ENCODE measurements at regions not wholly inside any gene's neighbourhood (a gene's known extent, or its start where the extent isn't known, plus 50 kb on each side); places are given as distances from the start of the nearest gene placed in this dataset.

DNA sequence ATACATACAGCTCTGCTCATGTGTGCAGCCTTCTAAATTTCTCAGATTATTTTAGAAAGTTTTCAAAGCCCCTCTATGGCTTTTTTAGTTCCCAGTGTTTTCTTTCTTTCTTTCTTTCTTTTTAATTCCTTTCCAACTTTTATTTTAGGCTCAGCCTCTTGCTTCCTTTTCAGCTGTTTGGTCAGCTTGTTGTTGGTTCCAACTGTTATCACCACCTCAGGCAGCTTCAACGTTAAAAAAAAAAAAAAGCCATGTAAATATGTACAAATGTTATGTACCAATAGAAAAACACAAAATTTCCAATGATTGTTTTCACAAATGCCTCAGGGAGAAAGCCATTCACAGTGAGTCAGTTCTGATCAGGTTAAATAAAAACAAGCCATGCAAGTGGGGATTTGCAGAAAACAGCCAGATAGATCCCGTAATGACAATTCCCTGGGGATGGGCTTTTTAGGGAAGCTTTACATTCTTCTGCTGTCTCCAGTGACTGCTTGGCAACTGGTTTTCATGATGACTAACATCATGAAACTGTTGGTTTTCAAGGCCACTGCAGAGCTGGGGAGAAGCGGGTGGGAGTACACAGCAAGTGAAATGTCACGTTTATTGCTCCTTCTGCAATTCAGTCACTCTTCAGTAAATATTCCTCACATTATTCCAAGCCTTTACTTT lies 908.4 kb downstream of the EPHA3 start:
- DNase-seq (ENCODE audit: low read depth): peak; percentile 1

- DNase-seq (ENCODE audit: low read depth): no peak
Measured at GRCh38 chr3:90016555-90016954, 909.1 kb downstream of the EPHA3 start.

DNA sequence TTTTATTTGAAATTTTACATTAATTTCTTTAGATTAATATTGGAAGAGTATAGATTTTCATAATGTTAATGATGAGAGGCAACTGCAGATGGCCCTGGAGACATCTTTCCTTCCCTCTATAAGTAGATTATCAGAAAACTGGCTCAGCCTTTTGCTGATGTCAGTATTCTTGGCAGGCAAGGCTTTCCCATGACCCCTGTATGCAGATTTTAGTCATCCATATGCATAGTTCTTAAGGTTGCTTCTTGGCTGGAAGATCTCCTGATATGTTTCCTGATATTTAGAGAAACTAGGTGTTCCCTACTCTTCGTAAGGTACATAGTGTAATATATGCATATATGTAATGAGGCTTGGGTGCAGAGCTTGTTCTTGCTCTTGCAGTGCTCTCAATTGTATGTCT lies 911.4 kb downstream of the EPHA3 start:
- DNase-seq (ENCODE audit: low read depth): no peak

DNA sequence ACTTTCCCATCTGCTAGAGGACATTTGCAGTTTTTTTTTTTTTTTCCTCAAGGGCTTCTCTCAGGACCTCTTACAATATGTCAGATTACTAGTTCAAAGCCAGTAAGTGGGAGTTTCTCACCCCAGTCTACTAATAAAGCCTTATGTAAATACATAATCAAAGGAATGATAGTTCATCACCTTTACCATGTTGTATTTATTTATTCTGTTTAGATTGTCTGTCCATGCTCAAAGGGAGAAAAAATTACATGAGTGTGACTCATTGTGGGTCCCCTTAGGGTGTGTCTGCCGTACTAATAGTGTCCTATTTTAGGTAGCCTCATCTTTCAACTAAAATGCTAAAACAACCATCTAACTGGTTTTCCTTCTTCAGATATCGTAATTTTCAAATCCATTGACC lies 917.6 kb downstream of the EPHA3 start:
- no peak for DNase-seq (ENCODE audit: low read depth)

DNA sequence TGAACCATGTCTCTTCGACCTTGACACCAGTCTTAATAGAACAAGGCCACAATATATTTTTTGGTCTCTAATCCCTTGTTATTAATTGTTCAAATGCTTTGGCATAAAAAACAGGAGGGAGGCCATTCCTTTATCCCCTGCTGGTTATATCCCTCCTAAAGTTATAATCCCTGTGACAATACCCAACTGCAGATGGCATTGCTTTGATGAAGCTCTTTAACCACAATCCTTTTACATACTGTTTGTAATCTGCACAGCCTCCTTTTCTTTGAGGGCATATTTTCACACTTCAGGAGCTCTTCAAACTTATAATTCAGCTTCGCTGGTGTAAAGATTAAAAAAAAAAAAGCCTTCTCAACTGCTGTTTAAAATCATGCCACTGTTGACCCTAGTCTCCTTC lies 919.0 kb downstream of the EPHA3 start:
- no peak for DNase-seq (ENCODE audit: low read depth)

DNA sequence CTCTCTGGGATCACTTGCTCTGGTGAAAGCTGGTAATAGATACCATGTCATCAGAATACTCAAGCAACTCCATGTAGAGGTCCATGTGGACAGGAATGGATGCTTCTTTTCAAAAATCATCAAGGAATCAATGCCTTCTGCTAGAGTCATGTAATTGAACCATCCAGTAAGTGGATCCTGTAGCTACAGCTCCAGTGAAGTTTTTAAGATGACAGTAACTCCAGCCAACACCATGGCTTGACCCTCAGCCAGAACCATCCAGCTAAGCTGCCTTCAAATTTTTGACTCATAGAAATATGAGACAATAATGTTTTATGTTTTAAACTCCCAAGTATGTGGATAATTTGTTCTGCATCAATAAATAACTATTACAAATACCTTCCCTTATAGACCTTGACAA lies 923.7 kb downstream of the EPHA3 start:
- no peak for DNase-seq (ENCODE audit: low read depth)

DNA sequence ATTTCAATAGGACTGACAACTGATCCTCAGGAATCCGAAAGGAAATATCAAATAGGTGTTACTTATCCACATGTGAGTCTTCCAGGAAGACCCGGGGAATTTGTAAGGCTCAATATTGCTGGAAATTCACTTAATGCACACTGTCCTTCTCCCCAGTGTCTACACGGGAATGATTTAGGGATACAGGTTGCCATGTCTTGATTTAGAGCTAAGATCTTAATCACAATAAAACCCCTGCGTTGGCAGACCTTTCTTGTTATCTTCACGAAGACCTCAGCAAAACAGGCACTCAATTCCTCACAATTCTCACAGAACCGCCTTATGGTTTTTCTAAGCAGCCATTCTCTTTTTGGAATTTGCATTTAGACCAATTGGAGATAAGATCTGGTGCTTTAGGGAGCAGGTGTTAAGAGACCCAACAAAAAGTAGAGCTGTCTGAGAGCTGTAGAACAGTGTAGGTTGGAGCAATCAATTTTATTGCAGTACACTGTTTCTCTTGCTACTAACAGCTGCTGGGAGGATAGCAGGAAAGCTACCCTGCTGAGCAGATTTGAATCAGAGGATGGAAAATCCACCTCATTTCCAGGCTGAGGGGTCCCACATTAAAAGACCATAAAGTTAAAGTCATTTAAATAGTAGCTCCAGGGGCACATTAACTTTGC lies 925.7 kb downstream of the EPHA3 start:
- no peak for DNase-seq (ENCODE audit: low read depth)

DNA sequence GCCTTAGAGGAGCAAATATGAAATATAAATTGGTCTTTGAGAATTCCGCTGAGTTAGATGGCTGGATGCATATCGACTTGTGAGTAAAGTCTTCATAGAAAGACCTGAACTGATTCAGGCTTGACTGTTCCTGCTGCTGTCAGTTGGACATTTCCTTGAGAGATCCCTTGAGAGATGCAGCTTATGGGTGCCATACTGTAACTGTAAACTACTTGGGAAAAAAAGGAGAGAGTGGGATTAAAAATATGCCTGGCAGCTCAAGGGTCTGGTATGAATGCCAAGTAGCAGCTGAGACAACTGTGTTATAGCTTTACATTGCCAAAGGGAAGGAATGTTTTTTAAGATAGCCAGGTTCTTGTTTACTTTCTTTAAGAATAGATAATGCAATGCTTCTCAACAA lies 926.6 kb downstream of the EPHA3 start:
- no peak for DNase-seq (ENCODE audit: low read depth)

- no peak for DNase-seq (ENCODE audit: low read depth)
Measured at GRCh38 chr3:90035643-90036042, 928.2 kb downstream of the EPHA3 start.

DNA sequence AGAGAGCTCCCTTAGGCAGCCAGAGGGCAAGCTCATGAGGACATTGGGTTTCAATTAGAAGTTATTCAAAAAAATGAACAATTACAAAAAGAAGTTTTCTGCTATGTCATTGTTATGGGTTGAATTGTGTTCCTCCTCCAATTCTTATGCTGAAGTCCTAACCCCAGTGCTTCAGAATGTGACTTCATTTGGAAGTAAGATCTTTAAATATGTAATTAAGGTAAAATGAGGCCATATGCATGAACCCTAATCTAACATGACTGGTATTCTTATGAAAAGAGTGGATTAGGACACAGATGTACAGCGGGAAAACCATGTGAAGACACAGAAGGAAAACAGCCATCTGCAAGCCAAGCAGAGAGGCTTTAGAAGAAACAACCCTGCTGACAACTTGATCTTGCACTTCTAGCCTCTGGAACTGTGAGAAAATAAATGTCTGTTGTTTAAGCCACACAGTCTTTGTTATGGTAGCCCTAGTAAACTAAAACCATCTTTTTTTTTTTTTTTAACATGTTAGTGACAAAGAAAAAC lies 929.6 kb downstream of the EPHA3 start:
- no peak for DNase-seq (ENCODE audit: low read depth)

- DNase-seq (ENCODE audit: low read depth): no peak
Measured at GRCh38 chr3:90039994-90040393, 932.6 kb downstream of the EPHA3 start.

DNA sequence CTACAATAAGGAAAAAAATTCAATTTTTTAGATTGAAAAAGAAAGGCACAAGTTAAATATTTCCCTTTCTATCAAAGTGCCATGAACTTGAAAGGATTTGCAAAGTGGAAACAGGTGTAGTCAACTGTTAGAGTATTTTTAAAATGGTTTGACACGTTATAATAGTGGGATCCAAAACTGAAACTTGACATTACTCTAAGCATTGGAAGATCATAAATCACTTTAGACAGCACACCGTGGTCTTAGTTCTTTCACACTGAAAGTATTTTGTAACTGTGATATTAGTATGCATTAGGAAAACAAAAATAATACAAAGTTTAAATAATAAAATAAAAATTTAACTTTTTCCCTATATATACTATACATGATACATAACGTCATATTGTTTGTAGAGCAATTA lies 933.1 kb downstream of the EPHA3 start:
- DNase-seq (ENCODE audit: low read depth): no peak

DNA sequence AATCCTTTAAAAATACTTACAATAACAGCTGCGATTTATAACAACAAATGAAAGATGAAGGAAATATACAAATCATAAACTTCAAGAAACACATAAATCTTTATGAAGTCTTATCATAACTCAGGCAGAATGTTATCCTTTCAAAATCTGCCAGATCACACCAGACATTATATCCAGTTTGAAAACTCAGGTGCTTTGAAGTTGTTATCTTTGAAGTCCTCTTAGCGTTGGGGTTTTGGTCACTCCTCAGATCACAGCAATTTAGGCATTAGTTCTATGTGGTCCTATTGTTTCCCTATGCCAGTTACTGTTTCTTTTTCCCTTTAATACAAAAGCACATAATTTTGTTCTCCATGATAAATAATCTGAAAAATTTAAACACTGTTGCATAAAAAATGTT lies 934.6 kb downstream of the EPHA3 start:
- DNase-seq (ENCODE audit: low read depth): no peak

- DNase-seq (ENCODE audit: low read depth): no peak
Measured at GRCh38 chr3:90043287-90043686, 935.9 kb downstream of the EPHA3 start.

DNA sequence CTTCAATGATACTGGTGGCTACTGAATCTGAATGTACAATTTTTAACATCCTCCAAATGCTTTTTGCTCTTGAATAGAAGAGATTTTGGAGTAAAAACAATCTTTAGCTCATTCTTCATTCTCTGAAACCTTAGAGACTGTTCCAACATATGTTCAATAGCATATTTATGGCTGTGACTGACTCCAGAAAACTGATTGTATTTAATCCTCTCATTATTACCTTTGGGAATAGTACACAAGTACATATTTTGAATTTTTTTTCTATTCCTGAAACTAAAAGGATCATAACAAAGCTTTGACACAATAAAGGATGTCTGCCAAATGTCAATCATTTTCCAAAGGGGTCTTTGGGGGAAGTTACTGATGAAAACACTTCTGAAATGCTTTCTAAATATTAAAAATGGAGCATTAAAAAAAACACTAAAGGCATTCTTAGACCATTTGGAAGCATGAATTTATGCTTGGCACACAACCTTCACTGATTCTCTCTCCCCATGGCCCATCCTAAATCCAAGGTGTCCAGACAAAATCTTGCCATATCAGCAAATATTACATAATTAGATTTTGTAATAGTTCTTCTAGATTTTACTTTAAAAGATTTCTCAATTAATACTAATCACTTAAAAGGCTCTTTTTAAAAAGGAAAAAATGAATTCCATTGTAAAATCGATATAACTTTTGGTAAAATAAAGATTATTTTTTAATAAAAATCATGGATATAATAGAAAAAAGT lies 936.8 kb downstream of the EPHA3 start:
- DNase-seq (ENCODE audit: low read depth): no peak

DNA sequence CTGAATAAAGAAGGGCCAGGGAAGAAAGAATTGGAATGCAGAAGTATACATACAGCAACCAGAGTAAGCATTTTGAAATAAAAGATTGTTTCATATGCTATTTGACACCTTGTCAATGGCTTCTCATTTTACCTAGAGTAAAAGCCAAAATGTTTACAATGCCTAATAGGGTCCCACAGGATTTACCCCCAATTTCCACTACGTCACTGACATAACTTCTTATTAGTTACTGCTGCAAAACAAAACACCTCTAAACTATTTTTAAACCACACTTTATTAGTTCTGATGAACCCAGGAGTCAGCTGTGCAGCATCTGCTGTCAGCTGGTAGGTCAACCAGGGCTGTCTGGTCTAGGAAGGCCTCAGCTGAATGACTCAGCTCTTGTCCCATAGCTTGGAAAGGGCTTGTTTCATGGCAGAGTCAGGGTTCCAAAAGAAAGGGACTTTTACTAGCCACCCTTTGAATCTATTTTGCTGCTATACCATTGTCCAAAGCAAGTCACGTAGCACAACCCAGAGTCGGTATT lies 945.1 kb downstream of the EPHA3 start:
- DNase-seq (ENCODE audit: low read depth): no peak

- no peak for DNase-seq (ENCODE audit: low read depth)
Measured at GRCh38 chr3:90054311-90054710, 946.9 kb downstream of the EPHA3 start.

GRCh38 chr3:90055666-90056065 lies 948.2 kb downstream of the EPHA3 start:
- no peak for DNase-seq (ENCODE audit: low read depth)

GRCh38 chr3:90056281-90057032 lies 949.0 kb downstream of the EPHA3 start:
- DNase-seq (ENCODE audit: low read depth): no peak

DNA sequence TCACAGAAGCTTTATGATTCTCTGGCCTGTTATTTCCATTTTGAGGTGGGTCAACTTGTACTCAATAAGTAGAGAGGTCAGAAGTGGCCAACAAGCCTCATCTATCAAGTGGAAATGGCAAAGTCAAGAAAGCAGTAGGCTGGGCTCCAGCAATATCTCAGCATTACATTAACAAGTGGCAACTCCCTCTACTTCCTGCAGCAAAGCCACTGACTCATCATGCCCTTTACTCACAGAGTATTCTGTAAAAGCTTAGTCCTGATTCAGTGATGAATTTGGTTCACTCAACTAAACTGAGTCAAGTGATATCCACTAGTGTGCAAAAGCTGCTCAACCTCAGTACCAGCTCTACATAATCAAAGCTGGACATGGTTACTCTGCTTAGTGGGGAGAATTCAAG lies 954.6 kb downstream of the EPHA3 start:
- DNase-seq (ENCODE audit: low read depth): no peak

DNA sequence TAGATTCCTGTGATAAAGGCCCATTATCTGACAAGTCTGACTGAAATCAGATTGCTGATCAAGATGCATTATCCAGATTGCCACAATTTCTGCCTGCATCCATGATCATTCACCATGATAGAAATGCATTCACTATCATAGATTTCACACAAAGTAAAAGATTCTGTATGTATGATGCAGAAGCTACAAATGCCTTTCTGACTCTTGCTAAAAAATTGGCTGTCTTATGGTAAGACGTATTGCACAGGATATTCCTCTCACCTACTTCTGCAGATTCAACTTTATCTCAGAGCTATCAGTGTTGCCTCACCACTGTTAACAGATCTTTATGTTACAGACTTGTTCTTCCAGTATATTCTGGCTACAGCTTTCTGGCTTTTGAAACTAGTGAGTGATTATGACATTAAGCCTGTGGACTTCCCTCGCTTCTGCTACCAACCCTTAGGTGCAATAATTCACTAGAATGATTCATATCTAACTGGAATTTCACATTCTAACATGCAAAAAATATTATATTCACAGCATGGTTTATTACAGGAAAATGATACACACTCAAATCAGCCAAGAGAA lies 955.3 kb downstream of the EPHA3 start:
- no peak for DNase-seq (ENCODE audit: low read depth)

GRCh38 chr3:90068783-90069182 lies 961.4 kb downstream of the EPHA3 start:
- DNase-seq (ENCODE audit: low read depth): no peak

Data from renal cortical epithelial cell (primary cell).